H9 (cell line): ENCODE measurements at regions not wholly inside any gene's neighbourhood (a gene's known extent, or its start where the extent isn't known, plus 50 kb on each side); places are given as distances from the start of the nearest gene placed in this dataset.
A peak's percentile ranks its signal among the peaks of the same experiment; 100 is the strongest.

Source experiments
- DNase-seq: peaks from one replicate; pipeline ENCODE4 v3.0.0-alpha.2; 2017
- H2AFZ ChIP-seq: one replicate; pipeline ENCODE4 v1.6.1; 2013; ENCODE audit warnings: mild to moderate bottlenecking, low read length, control low read depth, moderate library complexity
- H2AK5ac ChIP-seq: 2 replicates; pipeline ENCODE4 v1.6.1; 2013; ENCODE audit warnings: low read length, control low read depth, mixed read lengths; ENCODE audit not compliant: insufficient read length
- H2BK120ac ChIP-seq: one replicate; pipeline ENCODE4 v1.6.1; 2013; ENCODE audit warnings: low read depth, mild to moderate bottlenecking, low read length, control low read depth, inconsistent platforms; ENCODE audit not compliant: poor library complexity, severe bottlenecking
- H2BK12ac ChIP-seq: 2 replicates; pipeline ENCODE4 v1.6.1; 2013; ENCODE audit warnings: low read length, control low read depth, mixed read lengths, low read depth; ENCODE audit not compliant: insufficient read length
- H2BK15ac ChIP-seq: 2 replicates; pipeline ENCODE4 v1.6.1; 2013; ENCODE audit warnings: low read depth, low read length, control low read depth
- H2BK20ac ChIP-seq: one replicate; pipeline ENCODE4 v1.6.1; 2013; ENCODE audit warnings: low read depth, mild to moderate bottlenecking, low read length, control low read depth, inconsistent platforms; ENCODE audit not compliant: poor library complexity, severe bottlenecking
- H2BK5ac ChIP-seq: 2 replicates; pipeline ENCODE4 v1.6.1; 2013; ENCODE audit warnings: low read length, control low read depth, mixed read lengths; ENCODE audit not compliant: insufficient read length
- H3K14ac ChIP-seq: 2 replicates; pipeline ENCODE4 v1.6.1; 2013; ENCODE audit warnings: low read length, control low read depth; ENCODE audit not compliant: insufficient read depth
- H3K18ac ChIP-seq: 2 replicates; pipeline ENCODE4 v1.6.1; 2013; ENCODE audit warnings: low read depth, mild to moderate bottlenecking, mixed read lengths, low read length, control low read depth; ENCODE audit not compliant: insufficient read length
- H3K23ac ChIP-seq: 2 replicates; pipeline ENCODE4 v1.6.1; 2013; ENCODE audit warnings: low read length, control low read depth, mixed read lengths, low read depth; ENCODE audit not compliant: insufficient read length
- H3K23me2 ChIP-seq: 2 replicates; pipeline ENCODE4 v1.6.1; 2013; ENCODE audit warnings: low read depth, mild to moderate bottlenecking, mixed read lengths, low read length, control low read depth; ENCODE audit not compliant: insufficient read length, poor library complexity, severe bottlenecking
- H3K27ac ChIP-seq: 2 replicates; pipeline ENCODE4 v1.5.1; 2013; ENCODE audit warnings: low read length, control low read depth, mixed read lengths, low read depth; ENCODE audit not compliant: insufficient read length
- H3K27me3 ChIP-seq: 2 replicates; pipeline ENCODE4 v1.6.1; 2013; ENCODE audit warnings: low read length, control low read depth, inconsistent platforms; ENCODE audit not compliant: insufficient read depth
- H3K4ac ChIP-seq: 2 replicates; pipeline ENCODE4 v1.6.1; 2013; ENCODE audit warnings: low read depth, mild to moderate bottlenecking, control low read depth, inconsistent platforms, low read length, moderate library complexity
- H3K4me1 ChIP-seq: 2 replicates; pipeline ENCODE4 v1.6.1; 2013; ENCODE audit warnings: low read length, control low read depth, inconsistent platforms; ENCODE audit not compliant: insufficient read depth
- H3K4me2 ChIP-seq: 2 replicates; pipeline ENCODE4 v1.6.1; 2013; ENCODE audit warnings: low read length, control low read depth, mixed read lengths; ENCODE audit not compliant: insufficient read length, insufficient read depth
- H3K56ac ChIP-seq: 2 replicates; pipeline ENCODE4 v1.6.1; 2013; ENCODE audit warnings: low read depth, mild to moderate bottlenecking, mixed read lengths, low read length, control low read depth; ENCODE audit not compliant: insufficient read length
- H3K79me1 ChIP-seq: 2 replicates; pipeline ENCODE4 v1.6.1; 2013; ENCODE audit warnings: low read depth, mild to moderate bottlenecking, moderate library complexity, low read length, control low read depth, inconsistent platforms; ENCODE audit not compliant: insufficient read depth, poor library complexity, severe bottlenecking
- H3K79me2 ChIP-seq: 2 replicates; pipeline ENCODE4 v1.6.1; 2013; ENCODE audit warnings: low read length, control low read depth, inconsistent platforms; ENCODE audit not compliant: insufficient read depth
- H3K9ac ChIP-seq: 2 replicates; pipeline ENCODE4 v1.6.1; 2013; ENCODE audit warnings: low read length, control low read depth, mixed read lengths; ENCODE audit not compliant: insufficient read length; ENCODE audit errors: extremely low read depth
- H3K9me3 ChIP-seq: one replicate; pipeline ENCODE4 v1.6.1; 2013; ENCODE audit warnings: low read depth, low read length, inconsistent platforms; ENCODE audit not compliant: control insufficient read depth
- H3T11ph ChIP-seq: one replicate; pipeline ENCODE4 v1.6.1; 2013; ENCODE audit warnings: mild to moderate bottlenecking, low read length, control low read depth, inconsistent platforms
- H4K20me1 ChIP-seq: one replicate; pipeline ENCODE4 v1.6.1; 2013; ENCODE audit not compliant: control insufficient read depth, insufficient read length, insufficient read depth
- H4K5ac ChIP-seq: 2 replicates; pipeline ENCODE4 v1.6.1; 2013; ENCODE audit warnings: low read depth, mild to moderate bottlenecking, mixed read lengths, low read length, control low read depth; ENCODE audit not compliant: insufficient read length
- H4K8ac ChIP-seq: replicated peaks from 2 replicates; pipeline ENCODE4 v1.6.1; 2013; ENCODE audit warnings: low read length, control low read depth, mixed read lengths, low read depth; ENCODE audit not compliant: insufficient read length
- H4K91ac ChIP-seq: 2 replicates; pipeline ENCODE4 v1.6.1; 2013; ENCODE audit warnings: low read depth, mild to moderate bottlenecking, moderate library complexity, mixed read lengths, low read length, control low read depth; ENCODE audit not compliant: insufficient read length
- H3K27ac Mint-ChIP-seq, 3 experiments: 2 replicates in 2 of 3; 3 replicates in 1 of 3; pipeline ENCODE4 v1.8.0; 2020 to 2021; ENCODE audit warnings: mixed read lengths in 3 of 3, mild to moderate bottlenecking in 1 of 3, moderate library complexity in 1 of 3
- H3K27me3 Mint-ChIP-seq: 2 replicates; pipeline ENCODE4 v1.8.0; 2021; ENCODE audit warnings: low read depth, mild to moderate bottlenecking, moderate library complexity, mixed read lengths
- H3K36me3 Mint-ChIP-seq, 3 experiments: 2 replicates in 2 of 3; 3 replicates in 1 of 3; pipeline ENCODE4 v1.8.0; 2020 to 2021; ENCODE audit warnings: low read depth in 3 of 3, mixed read lengths in 3 of 3; ENCODE audit not compliant: insufficient read depth in 1 of 3
- H3K4me1 Mint-ChIP-seq, 2 experiments: 2 replicates each; pipeline ENCODE4 v1.8.0; 2020; ENCODE audit warnings: mixed read lengths in 2 of 2
- H3K4me3 Mint-ChIP-seq, 2 experiments: 2 replicates in 1 of 2; 3 replicates in 1 of 2; pipeline ENCODE4 v1.8.0; 2020 to 2021; ENCODE audit warnings: mild to moderate bottlenecking in 2 of 2, mixed read lengths in 2 of 2, moderate library complexity in 1 of 2
- H3K9me3 Mint-ChIP-seq, 2 experiments: 2 replicates in 1 of 2; 3 replicates in 1 of 2; pipeline ENCODE4 v1.8.0; 2020; ENCODE audit warnings: mild to moderate bottlenecking in 2 of 2, mixed read lengths in 2 of 2, moderate library complexity in 1 of 2
- CTCF ChIP-seq: fragments of 200-600 bp; sonication (generic); conservative IDR thresholded peaks from 3 replicates; pipeline ENCODE4 v1.8.0; 2021; ENCODE audit warnings: antibody characterized with exemption, mild to moderate bottlenecking
- WGBS: extraction: QIAGEN DNeasy Blood & Tissue Kit; methylation state at CpG from one replicate; pipeline ENCODE4 v1.1.7; 2013; ENCODE audit warnings: missing lambda C conversion rate, low lambda C conversion rate, mixed read lengths; ENCODE audit not compliant: insufficient read length; ENCODE audit errors: extremely low coverage; 5-methylcytosine and 5-hydroxymethylcytosine counted together

- H2BK20ac ChIP-seq = no peak overlapping the region
- no peak overlapping the region for H2AFZ ChIP-seq
- H3K9ac ChIP-seq = no peak overlapping the region
- H3K23ac ChIP-seq = no peak overlapping the region
- no peak overlapping the region for H3K56ac ChIP-seq
- Mint-ChIP-seq H3K4me3 (no peak overlapping the region), H3K9me3 (peaks cover 4 to 7% of the 10 kb centered on the region in 2 experiments; a peak in 4 of 5 replicates), H3K4me1 (peaks cover 38 to 49% of the 10 kb centered on the region in 2 experiments), H3K27ac (0 out of 7 replicates have a peak overlapping the region, but pooled peaks of 1 of the 3 experiments have one; percentile 2), H3K36me3 (peaks cover 0 to 9% (median 2%) of the 10 kb centered on the region in 3 experiments; a peak in 2 of 7 replicates), H3K27me3 (peaks cover 5% of the 10 kb centered on the region)
- no peak overlapping the region for H2AK5ac ChIP-seq
- H3K14ac ChIP-seq = no peak overlapping the region
- H3K23me2 ChIP-seq = no peaks in the 10 kb centered on the region
- no peak overlapping the region for H2BK15ac ChIP-seq
- peaks cover 2% of the 10 kb centered on the region; the same call in 1 of the 2 replicates for H3K4me1 ChIP-seq
- H3K27ac ChIP-seq = no peak overlapping the region
- no peaks in the 10 kb centered on the region for H3K79me2 ChIP-seq
- H2BK5ac ChIP-seq = no peak overlapping the region
- WGBS = no CpG with 5 or more reads among the region's 6 CpGs
- H3K9me3 ChIP-seq = peaks cover 6% of the 10 kb centered on the region
- DNase-seq = no peak
- no peaks in the 10 kb centered on the region for H3K27me3 ChIP-seq
- no peak overlapping the region for H4K8ac ChIP-seq
- H4K20me1 ChIP-seq = no peaks in the 10 kb centered on the region
- H2BK12ac ChIP-seq = no peak overlapping the region
- H4K5ac ChIP-seq = no peak overlapping the region
- no peak overlapping the region for H2BK120ac ChIP-seq
- no peak for TF ChIP-seq CTCF
- no peak overlapping the region for H4K91ac ChIP-seq
- H3T11ph ChIP-seq = no peak overlapping the region
- peak overlapping the region; percentile 32 for H3K18ac ChIP-seq
- H3K79me1 ChIP-seq = no peaks in the 10 kb centered on the region
- no peak overlapping the region for H3K4ac ChIP-seq
- no peak overlapping the region for H3K4me2 ChIP-seq
These were observed 135.8 kb upstream of the AFDN start for GRCh38 chr6:167690931-167691330.
